ENCODE measurements at regions not wholly inside any gene's neighbourhood (a gene's known extent, or its start where the extent isn't known, plus 50 kb on each side); places are given as distances from the start of the nearest gene placed in this dataset.

DNA sequence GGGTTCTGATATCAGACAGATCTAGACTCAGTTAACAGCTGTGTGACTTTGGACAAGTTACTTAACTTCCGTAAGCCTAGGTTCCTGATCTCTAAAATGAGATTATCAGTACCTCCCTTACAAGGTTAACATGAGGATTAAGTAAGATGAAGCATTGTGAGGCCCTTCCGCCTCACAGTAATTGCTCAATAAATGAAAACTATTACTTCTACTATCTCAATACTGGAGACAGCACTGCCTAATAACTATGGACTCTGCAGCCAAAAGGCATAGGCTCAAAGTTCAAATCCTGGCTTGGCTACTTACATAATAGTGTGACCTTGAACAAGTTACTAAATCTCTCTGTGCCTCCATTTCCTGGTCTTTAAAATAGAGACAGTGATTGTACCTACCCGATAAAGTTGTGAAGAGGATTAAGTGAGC lies 82.0 kb upstream of the ATP11B start:
- Mint-ChIP-seq H3K27me3 (no peaks in the 10 kb centered on the region), H3K9me3 (no peaks in the 10 kb centered on the region), H3K27ac (no peak overlapping the region), H3K4me3 (no peak overlapping the region), H3K4me1 (peaks cover 6% of the 10 kb centered on the region), H3K36me3 (no peaks in the 10 kb centered on the region)
- DNase-seq: no peak

DNA sequence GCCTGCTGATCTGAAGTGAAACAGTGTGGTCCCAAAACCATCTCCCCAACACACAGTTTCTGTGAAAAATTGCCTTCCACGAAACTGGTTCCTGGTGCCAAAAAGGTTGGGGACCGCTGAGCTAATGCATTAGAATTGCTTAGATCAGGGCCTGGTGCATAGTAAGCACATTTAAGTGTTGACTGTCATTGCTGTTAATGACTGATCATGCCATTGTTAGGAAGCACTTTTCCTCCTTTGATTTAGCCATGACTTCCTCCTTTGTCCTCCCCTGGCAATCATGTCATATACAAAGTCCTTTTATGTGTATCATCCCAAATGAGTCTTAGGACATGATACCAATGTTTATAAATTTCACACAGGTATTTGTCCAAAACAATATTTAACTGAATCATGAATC lies 81.5 kb upstream of the ATP11B start:
- Mint-ChIP-seq H3K36me3 (no peaks in the 10 kb centered on the region), H3K27me3 (no peaks in the 10 kb centered on the region), H3K9me3 (no peaks in the 10 kb centered on the region), H3K27ac (no peak overlapping the region), H3K4me3 (no peak overlapping the region), H3K4me1 (peaks cover 11% of the 10 kb centered on the region)
- no peak for DNase-seq

DNA sequence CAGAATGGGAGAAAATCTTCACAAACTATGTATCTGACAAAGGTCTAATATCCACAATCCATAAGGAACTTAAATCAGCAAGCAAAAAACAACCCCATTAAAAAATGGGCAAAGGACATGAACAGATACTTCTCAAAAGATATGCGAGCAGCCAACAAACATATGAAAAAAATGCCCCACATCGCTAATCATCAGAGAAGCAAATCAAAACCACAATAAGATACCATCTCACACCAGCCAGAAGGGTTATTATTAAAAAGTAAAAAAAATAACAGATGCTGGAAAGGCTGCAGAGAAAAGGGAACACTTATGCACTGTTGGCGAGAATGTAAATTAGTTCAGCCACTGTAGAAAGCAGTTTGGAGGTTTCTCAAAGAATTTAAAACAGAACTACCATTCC lies 80.2 kb upstream of the ATP11B start:
- DNase-seq: no peak
- Mint-ChIP-seq H3K27ac (no peak overlapping the region), H3K4me3 (no peak overlapping the region), H3K9me3 (no peaks in the 10 kb centered on the region), H3K36me3 (no peaks in the 10 kb centered on the region), H3K27me3 (no peaks in the 10 kb centered on the region), H3K4me1 (peaks cover 11% of the 10 kb centered on the region)

DNA sequence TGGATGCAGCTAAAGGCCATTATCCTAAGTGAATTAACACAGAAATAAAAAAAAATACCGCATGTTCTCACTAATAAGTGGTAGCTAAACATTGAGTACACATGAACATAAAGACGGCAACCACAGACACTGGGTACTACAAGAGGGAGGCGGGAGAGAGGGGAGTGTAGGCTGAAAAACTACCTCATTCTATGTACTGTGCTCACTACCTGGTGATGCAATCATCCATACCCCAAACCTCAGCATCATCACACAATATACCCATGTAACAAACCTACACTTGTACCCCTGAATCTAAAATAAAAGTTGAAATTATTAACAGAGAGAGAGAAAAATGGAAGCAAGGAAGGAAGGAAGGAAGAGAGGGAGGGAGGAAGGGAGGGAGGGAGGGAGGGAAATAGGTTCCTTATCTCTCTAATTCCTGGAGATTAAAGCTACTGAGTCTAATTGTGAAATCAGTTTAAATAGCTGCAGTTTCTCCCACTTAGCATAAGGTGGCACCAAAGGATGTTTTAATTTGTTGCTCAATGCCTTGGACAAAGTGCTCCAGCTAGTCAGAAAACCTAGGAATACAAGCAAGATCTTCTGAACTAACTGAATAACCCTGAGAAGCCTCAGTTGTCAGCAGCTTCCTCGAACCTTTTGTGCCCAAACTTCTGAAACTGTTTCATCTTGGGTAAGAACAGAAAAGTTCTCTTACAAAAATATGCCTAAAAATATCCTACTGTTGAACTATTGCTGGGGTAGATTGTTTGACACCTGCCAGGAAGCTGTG lies 79.4 kb upstream of the ATP11B start:
- Mint-ChIP-seq H3K4me3 (no peak overlapping the region), H3K27ac (no peak overlapping the region)

DNA sequence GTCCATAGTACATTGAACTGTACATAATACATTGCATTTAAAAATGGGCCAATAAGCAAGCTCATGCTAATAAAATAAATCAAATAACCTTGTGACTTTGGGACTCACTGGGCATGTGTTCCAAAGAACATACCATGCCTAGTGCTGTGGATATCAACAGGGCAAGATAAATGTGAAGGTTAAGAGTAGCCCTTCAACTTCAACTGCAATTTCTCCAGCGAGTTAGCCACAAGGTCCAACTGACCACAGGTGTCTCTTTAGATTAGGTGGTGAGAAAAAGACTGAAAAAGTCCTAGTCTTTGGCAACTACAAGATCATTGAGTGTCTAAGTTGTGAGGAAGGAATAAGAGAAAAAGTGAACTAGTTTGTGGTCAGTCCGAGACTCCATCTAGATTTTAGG lies 78.3 kb upstream of the ATP11B start:
- Mint-ChIP-seq H3K27me3 (no peaks in the 10 kb centered on the region), H3K9me3 (no peaks in the 10 kb centered on the region), H3K36me3 (no peaks in the 10 kb centered on the region), H3K4me1 (peaks cover 11% of the 10 kb centered on the region), H3K27ac (no peak overlapping the region), H3K4me3 (no peak overlapping the region)
- no peak for DNase-seq

More for the DNA sequence above, 79.4 kb upstream of the ATP11B start:
- Mint-ChIP-seq H3K36me3 (no peaks in the 10 kb centered on the region), H3K4me1 (peaks cover 11% of the 10 kb centered on the region), H3K9me3 (no peaks in the 10 kb centered on the region), H3K27me3 (no peaks in the 10 kb centered on the region)
- DNase-seq: no peak

DNA sequence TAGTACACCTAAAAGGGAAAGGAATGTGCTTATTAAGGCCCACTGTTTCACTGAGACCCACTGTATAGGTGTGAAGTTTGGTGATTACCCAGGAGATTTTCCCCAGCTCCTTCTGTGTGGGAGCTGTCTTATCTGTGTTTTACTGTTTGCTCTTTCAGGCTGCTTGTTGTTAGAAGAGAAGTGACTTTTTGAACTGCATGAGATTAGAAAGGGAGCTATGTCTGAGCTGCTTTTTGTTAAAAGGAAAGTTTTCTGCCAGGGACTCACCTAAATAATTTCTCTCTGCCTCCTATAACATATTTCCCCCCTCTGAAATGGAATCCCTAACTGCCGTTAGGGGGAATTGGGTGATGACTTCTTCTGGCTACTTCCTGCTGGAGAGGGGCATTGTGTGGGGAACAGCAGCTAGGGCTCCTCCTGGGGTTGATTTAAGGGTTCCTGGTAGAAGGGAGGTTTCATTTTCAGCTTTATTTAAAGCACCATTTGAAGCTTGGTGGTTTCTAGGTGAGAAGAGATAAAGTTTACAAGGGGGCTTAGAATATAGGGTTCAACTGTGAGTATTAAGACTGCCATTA lies 77.1 kb upstream of the ATP11B start:
- Mint-ChIP-seq H3K4me1 (peaks cover 9% of the 10 kb centered on the region), H3K36me3 (no peaks in the 10 kb centered on the region), H3K27ac (peak overlapping the region; percentile 6), H3K9me3 (no peaks in the 10 kb centered on the region), H3K4me3 (no peak overlapping the region), H3K27me3 (no peaks in the 10 kb centered on the region)
- DNase-seq: no peak

DNA sequence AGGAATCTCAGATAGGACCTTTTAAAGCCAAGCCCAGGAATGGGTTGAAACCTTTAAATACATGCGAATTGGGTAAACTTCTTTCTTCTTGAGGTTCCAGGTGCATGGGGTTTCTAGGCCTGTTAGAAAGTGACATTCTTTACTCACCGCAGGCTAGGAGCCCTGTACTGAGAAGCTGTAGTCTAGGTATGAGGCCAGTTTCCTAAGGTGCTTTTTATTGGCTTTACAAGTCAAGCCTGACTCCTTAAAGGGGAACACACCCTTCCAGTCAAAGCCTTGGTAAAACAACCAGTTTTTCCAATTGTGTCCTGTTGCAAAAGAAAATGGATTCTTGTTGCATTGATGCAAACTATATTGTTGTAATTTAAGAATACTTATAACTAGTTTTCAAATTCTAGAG lies 76.1 kb upstream of the ATP11B start:
- Mint-ChIP-seq H3K4me3 (no peak overlapping the region), H3K9me3 (no peaks in the 10 kb centered on the region), H3K27ac (no peak overlapping the region), H3K27me3 (no peaks in the 10 kb centered on the region), H3K36me3 (no peaks in the 10 kb centered on the region), H3K4me1 (peaks cover 9% of the 10 kb centered on the region)
- DNase-seq: no peak

DNA sequence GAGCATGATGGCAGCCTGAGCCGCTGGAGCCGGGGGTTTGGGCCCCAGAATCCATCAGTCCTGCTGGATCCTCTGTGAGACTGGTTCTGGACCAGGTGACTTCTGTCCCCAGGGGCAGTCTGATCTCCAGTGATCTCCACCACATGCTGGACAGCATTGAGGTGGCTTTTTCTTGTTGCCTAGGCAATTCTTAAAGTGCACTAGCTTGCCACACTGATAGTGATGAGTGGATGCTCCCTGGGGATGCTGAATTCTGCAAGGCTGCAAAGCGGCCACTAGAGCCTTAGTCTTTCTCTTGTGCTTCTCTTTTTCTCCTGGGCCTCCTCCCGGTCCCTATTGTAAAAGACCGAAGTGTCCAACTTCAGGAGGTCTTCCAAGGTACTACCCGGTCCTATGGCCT lies 70.4 kb upstream of the ATP11B start:
- Mint-ChIP-seq H3K4me1 (no peaks in the 10 kb centered on the region), H3K4me3 (no peak overlapping the region), H3K27me3 (no peaks in the 10 kb centered on the region), H3K9me3 (no peaks in the 10 kb centered on the region), H3K27ac (no peak overlapping the region), H3K36me3 (no peaks in the 10 kb centered on the region)
- no peak for DNase-seq

DNA sequence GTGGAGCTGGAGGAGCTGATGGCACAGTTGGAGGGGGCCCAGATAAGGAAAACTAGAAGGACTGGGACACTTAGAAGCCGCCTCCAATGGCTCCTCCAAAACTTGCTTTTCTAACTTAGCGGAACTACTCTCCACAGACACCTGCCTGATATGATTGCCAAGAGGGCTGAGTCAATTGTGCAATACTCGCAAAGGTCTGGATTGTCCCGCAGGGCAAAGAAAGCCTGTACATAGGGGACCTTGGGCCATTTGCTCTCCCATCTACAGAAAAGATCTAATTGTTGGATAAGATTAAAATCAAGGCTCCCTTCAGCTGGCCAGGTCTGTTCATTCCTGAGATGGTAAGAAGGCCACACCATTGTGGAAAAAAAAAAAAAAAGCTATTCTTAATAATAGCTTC lies 69.7 kb upstream of the ATP11B start:
- no peak overlapping the region for H3K27ac Mint-ChIP-seq
- no peaks in the 10 kb centered on the region for H3K4me1 Mint-ChIP-seq
- no peak for DNase-seq
- peaks cover 4% of the 10 kb centered on the region for H3K27me3 Mint-ChIP-seq
- no peak overlapping the region for H3K4me3 Mint-ChIP-seq
- no peaks in the 10 kb centered on the region for H3K9me3 Mint-ChIP-seq
- no peaks in the 10 kb centered on the region for H3K36me3 Mint-ChIP-seq

DNA sequence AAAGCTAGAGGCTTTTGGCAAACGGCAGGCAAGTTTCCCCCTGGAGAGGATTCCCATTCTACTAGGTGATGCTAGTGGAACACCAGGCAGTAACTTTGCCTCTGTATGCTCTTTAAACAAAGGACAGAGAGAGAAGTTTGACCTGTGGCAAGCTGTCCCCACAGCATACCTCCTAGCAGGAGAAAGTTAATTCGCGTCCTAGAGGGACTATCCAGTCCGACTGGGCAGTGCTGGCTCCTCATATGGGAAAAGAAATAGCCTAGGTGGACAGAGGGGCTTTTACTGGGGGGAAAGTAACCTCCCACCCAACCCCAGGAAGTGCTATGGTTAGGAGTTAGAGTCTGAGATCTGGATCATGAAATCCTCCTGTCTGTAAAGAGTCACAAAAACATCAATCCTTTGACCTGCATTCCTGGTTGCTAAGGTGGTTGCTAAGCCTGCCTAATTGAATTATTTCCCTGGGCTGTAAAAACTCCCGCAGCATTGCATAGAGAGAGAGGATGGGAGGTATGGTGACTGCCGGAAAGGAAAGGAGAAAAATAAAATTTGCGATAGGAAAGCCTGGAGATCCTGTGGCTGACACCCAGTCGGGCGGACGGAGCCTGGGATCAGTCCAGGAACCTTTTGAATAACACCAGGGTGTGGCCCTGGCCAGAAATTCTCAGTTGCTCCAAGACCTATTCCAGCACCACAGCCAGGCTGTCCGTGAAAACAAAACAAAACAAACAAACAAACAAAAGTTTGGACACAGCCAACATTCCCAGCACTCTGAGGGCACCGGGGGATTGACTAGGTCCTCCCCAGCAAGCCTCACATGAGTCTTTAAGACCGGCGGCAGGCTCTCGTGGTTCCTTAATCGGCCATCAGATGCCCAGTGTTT lies 67.7 kb upstream of the ATP11B start:
- Mint-ChIP-seq H3K9me3 (no peaks in the 10 kb centered on the region), H3K36me3 (no peaks in the 10 kb centered on the region), H3K27me3 (peaks cover 13% of the 10 kb centered on the region), H3K27ac (no peak overlapping the region), H3K4me3 (no peak overlapping the region), H3K4me1 (peaks cover 5% of the 10 kb centered on the region)
- DNase-seq: no peak

DNA sequence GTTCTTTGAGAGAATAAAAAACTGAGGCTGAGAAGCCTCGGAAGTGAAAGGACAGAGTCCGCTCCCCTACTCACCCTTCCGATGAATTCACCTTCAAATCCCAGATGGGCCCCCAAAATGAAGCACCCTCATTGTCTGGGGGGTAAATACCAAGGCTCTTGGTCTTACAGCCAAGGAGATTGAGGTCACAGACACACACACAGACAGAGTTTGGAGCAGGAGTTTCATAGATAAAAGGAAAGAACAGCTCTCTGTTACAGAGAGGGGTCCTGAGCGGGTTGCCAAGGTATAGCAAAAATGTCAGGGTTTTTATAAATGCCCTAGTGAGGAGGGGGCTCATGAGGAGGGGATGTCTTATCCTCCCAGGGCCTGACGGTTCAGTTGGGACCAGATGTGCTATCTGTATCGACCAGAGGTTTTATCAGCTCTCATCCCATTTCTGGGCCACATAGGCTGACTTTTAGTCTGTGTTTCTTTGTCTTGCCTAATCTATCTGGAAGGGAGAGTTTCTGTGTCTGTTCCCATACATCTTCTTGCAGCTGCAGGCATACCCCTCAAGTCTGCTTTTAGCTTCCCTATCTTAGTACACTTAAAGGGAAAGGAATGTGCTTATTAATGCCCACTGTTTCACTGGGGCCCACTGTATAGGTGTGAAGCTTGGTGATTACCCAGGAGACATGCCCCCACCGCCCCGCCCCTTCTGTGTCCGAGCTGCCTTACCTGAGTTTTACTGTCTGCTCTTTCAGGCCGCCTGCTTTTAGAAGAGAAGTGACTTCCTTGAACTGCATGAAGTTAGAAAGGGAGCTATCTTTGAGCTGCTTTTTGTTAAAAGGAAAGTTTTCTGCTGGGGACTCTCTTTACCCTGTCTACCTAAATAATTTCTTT lies 66.8 kb upstream of the ATP11B start:
- H3K4me1 Mint-ChIP-seq: peaks cover 6% of the 10 kb centered on the region
- H3K36me3 Mint-ChIP-seq: no peaks in the 10 kb centered on the region
- H3K27me3 Mint-ChIP-seq: peaks cover 13% of the 10 kb centered on the region
- DNase-seq: no peak
- no peak overlapping the region for H3K27ac Mint-ChIP-seq
- no peak overlapping the region for H3K4me3 Mint-ChIP-seq
- H3K9me3 Mint-ChIP-seq: no peaks in the 10 kb centered on the region

DNA sequence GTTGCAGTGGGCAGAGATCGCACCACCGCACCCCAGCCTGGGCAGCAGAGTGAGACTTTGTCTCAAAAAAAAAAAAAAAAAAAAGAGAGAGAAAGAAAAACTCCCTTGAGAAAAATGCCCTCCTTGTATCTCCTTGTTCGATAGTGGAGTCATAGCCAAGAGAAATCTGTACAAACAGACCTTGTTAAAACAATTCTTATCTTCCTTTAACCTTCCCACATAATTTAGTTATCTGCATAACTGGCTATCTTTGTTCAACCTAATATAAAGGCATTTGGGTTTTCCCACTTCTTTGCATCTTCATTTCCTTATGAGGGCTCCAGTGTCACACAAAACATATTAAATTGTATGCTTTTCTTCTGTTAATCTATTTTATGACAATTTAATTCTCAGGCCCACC lies 65.1 kb upstream of the ATP11B start:
- H3K36me3 Mint-ChIP-seq: no peaks in the 10 kb centered on the region
- DNase-seq: no peak
- no peak overlapping the region for H3K4me3 Mint-ChIP-seq
- peaks cover 13% of the 10 kb centered on the region for H3K27me3 Mint-ChIP-seq
- no peaks in the 10 kb centered on the region for H3K9me3 Mint-ChIP-seq
- H3K27ac Mint-ChIP-seq: no peak overlapping the region
- peaks cover 6% of the 10 kb centered on the region for H3K4me1 Mint-ChIP-seq

DNA sequence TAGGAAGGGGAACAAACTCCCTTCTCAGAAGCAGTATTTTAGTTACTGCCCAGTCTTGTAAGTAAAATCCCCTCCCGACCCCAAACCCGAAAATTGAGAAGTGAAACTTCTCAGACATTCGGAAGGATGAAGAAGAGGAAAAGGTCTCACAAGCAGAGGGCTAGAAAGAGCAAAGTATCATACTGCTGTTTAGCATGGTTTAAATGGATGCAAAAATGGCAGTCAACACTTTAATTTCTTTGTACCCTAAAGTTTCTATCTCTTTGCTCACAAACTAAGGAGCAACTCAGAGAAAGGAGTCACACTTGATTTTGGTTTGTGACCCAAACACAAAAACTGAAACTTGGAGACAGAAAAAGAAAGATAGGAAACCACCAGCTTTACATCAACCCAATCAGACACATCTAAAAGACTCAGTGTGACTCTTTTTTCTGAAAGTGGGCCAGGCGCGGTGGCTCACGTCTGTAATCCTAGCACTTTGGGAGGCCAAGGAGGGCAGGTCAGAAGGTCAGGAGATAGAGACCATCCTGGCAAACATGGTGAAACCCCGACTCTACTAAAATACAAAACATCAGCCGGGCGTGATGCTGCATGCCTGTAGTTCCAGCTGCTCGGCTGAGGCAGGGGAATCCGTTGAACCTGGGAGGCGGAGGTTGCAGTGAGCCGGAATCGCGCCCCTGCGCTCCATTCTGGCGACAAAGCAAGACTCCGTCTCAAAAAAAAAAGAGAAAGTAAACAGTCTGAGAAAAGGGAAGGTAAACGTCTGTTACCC lies 63.2 kb upstream of the ATP11B start:
- Mint-ChIP-seq H3K4me3 (no peak overlapping the region), H3K4me1 (peaks cover 6% of the 10 kb centered on the region), H3K27me3 (peaks cover 13% of the 10 kb centered on the region), H3K36me3 (no peaks in the 10 kb centered on the region), H3K27ac (no peak overlapping the region), H3K9me3 (no peaks in the 10 kb centered on the region)
- DNase-seq: no peak

DNA sequence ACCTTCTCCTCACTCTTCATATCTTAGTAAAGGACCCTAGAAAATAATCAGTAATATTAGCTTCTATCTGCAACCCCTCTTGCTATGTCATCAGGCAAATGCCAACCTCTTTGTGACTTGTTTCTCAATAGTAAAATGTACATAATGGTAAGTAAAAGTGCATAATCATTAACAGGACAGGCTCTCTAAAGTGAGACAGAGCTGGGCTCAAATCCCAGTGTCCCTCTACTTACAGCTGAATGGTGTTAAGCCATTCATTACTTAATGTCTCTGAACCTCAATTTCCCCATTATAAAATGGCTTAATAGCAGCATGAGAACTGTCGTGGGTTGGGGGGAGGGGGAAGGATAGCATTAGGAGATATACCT lies 62.6 kb upstream of the ATP11B start:
- peaks cover 6% of the 10 kb centered on the region for H3K4me1 Mint-ChIP-seq
- H3K27me3 Mint-ChIP-seq: peaks cover 13% of the 10 kb centered on the region
- no peak for DNase-seq
- no peak overlapping the region for H3K27ac Mint-ChIP-seq
- no peaks in the 10 kb centered on the region for H3K36me3 Mint-ChIP-seq
- H3K9me3 Mint-ChIP-seq: no peaks in the 10 kb centered on the region
- no peak overlapping the region for H3K4me3 Mint-ChIP-seq

Data from activated naive CD8-positive, alpha-beta T cell treated with anti-CD3 and anti-CD28 coated beads for 36 hours (primary cell).